GM06990 (cell line): ENCODE measurements at regions not wholly inside any gene's neighbourhood (a gene's known extent, or its start where the extent isn't known, plus 50 kb on each side); places are given as distances from the start of the nearest gene placed in this dataset.

Experiments
- DNase-seq: peaks from one replicate; pipeline ENCODE4 v3.0.0-alpha.2; 2011; ENCODE audit not compliant: insufficient read length; ENCODE audit errors: extremely low read depth
- H3K27me3 ChIP-seq: replicated peaks from 2 replicates; pipeline ENCODE4 v1.6.0; 2011; ENCODE audit warnings: low read length; ENCODE audit not compliant: control insufficient read depth, insufficient read depth
- H3K36me3 ChIP-seq: 2 replicates; pipeline ENCODE4 v1.5.1; 2011; ENCODE audit warnings: low read length; ENCODE audit not compliant: control insufficient read depth, insufficient read depth
- H3K4me3 ChIP-seq: replicated peaks from 2 replicates; pipeline ENCODE4 v1.5.1; 2011; ENCODE audit warnings: low read depth, mild to moderate bottlenecking, control low read depth, low read length
- TF ChIP-seq, protein P1 (sequence below): IDR thresholded peaks from 2 replicates; pipeline ENCODE4 v1.5.1; 2011; ENCODE audit warnings: low read length, control low read depth, mild to moderate bottlenecking, inconsistent platforms; ENCODE audit not compliant: insufficient read depth, poor library complexity, severe bottlenecking

DNA sequence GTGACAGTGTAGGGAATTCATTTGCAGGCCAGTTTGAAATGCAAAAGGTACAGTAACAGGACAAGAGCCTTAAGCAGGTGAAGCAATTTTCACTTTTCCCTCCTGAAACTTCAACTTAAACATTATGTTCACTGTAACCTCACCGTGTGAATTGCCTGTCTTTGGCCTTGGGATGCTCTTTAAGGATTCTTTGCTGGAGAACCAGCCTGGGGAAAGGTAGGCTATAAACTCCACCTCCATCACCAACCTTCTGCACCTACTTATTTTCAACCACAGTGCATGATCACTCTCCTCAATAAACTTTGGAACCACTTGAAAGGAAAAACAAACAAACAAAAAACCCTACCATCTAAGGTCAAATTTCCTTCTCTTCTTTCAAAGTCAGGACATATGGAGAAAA is 300.5 kb downstream of the TLE1 start:
- no peaks in the 10 kb centered on the region for H3K36me3 ChIP-seq
- TF ChIP-seq, protein P1, sequence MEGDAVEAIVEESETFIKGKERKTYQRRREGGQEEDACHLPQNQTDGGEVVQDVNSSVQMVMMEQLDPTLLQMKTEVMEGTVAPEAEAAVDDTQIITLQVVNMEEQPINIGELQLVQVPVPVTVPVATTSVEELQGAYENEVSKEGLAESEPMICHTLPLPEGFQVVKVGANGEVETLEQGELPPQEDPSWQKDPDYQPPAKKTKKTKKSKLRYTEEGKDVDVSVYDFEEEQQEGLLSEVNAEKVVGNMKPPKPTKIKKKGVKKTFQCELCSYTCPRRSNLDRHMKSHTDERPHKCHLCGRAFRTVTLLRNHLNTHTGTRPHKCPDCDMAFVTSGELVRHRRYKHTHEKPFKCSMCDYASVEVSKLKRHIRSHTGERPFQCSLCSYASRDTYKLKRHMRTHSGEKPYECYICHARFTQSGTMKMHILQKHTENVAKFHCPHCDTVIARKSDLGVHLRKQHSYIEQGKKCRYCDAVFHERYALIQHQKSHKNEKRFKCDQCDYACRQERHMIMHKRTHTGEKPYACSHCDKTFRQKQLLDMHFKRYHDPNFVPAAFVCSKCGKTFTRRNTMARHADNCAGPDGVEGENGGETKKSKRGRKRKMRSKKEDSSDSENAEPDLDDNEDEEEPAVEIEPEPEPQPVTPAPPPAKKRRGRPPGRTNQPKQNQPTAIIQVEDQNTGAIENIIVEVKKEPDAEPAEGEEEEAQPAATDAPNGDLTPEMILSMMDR, result no peak
- DNase-seq, result no peak
- H3K27me3 ChIP-seq, result no peaks in the 10 kb centered on the region
- no peak overlapping the region for H3K4me3 ChIP-seq

DNA sequence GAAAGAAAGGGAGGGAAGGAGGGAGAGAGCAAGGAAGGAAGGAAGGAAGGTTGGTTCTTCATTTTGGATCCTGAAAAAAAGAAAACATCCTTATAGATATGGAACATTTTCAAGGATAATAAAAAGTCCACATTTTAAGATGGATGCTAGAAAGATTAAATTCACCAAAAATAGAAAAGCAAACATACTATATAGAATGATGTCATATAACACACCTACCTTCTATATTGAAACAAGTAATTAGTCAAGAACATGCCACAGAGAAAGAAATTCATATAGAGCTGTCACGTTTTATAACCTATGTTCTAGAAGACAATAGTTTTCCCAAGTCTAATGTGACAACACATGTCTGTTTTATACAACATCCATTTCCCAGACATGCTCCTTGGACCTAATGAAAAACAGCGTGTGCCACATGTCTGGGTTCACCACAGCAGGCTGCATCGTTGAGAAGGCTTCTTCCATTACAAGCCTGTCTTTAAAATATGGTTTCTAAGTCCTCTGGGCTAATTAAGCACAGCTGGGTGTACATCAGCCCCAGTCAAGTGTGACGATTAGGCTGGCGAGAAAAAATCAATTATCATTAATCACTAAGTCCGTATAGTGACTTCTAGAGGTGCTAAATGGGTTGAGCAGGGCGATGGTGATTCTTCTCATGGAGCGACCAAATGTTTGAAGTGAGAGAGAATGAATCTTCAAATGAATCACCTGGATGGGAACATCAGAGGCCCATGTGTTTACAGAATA is 301.8 kb downstream of the TLE1 start:
- H3K4me3 ChIP-seq, result no peak overlapping the region
- DNase-seq, result no peak
- TF ChIP-seq, protein P1, result no peak
- H3K27me3 ChIP-seq, result no peaks in the 10 kb centered on the region
- no peaks in the 10 kb centered on the region for H3K36me3 ChIP-seq

DNA sequence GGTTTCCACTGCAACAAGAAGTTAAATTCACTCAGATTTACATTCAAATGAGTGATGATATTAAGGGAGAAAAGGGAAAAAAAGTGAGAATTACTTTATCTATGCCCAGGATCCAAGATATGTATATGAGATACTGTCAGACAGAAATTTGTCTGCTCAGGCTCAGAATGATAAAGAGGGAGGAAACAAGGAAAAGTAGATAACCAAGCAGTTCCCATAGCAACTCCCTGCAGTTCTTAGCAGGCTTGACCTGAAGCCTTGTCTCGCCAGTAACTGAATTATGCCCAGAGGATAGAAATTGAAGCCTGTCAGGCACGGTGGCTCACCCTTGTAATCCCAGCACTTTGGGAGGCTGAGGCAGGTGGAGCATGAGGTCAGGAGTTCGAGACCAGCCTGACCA is 304.4 kb downstream of the TLE1 start:
- Histone ChIP-seq H3K27me3 (no peaks in the 10 kb centered on the region), H3K4me3 (no peak overlapping the region), H3K36me3 (no peaks in the 10 kb centered on the region)
- TF ChIP-seq, protein P1, result no peak
- DNase-seq, result no peak

DNA sequence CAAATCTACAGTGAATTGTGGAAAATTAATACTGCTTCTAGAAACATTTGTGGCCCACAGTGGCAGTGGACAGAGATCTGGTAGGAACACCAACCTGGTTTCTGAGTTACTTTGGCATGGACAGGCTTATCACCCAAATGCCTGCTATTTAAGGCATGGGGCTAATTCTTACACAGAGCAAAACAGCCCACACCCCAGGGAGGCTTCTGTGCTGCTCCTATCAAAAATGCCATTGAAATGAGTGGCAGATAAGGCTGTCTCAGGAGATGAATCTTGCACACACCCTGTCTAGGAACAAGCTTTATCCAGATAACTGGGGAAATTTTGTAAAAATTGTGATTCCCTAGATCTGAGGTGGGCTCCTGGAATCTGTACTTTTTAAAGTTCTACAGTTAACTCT is 307.1 kb downstream of the TLE1 start:
- H3K4me3 ChIP-seq, result no peak overlapping the region
- no peak for DNase-seq
- no peaks in the 10 kb centered on the region for H3K27me3 ChIP-seq
- TF ChIP-seq, protein P1, result no peak
- H3K36me3 ChIP-seq, result no peaks in the 10 kb centered on the region

DNA sequence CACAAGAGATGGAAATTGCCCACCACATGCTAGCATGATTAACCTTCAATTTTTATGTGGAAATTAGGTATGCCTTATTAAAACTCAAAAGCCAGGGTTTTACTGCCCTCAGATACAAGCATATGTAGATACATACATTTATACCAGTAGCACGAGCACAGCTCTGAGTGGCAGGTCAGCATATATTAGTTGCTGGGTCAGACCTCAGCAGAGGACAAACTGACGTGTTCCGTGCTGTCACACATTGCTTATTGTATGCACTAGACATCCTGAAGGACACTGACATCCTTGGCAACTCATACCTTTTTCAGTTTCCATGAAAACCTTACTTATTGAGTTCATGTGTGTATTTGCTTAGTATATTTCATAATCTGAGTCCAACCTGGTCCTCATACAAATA is 307.7 kb downstream of the TLE1 start:
- Histone ChIP-seq H3K36me3 (no peaks in the 10 kb centered on the region), H3K4me3 (no peak overlapping the region), H3K27me3 (no peaks in the 10 kb centered on the region)
- no peak for DNase-seq
- TF ChIP-seq, protein P1, result no peak
